ENCODE measurements at regions not wholly inside any gene's neighbourhood (a gene's known extent, or its start where the extent isn't known, plus 50 kb on each side); places are given as distances from the start of the nearest gene placed in this dataset.

GRCh38 chr4:163694385-163694784, 199.9 kb downstream of the TMA16 start:
- TF ChIP-seq CTCF (IDR thresholded peaks at IDR 0.05) = no peak
- no peak for TF ChIP-seq POLR2A (IDR thresholded peaks at IDR 0.05)
